WERI-Rb-1 (cell line): ENCODE measurements at regions not wholly inside any gene's neighbourhood (a gene's known extent, or its start where the extent isn't known, plus 50 kb on each side); places are given as distances from the start of the nearest gene placed in this dataset.

Experiments
- DNase-seq: peaks from one replicate; pipeline ENCODE4 v3.0.0-alpha.2; 2020
- H3K27ac ChIP-seq: fragments of 250-450 bp; sonication (Bioruptor Pico); 2 replicates; pipeline ENCODE4 v1.5.1; 2020; ENCODE audit warnings: mild to moderate bottlenecking, moderate library complexity
- H3K27me3 ChIP-seq: fragments of 250-450 bp; sonication (Bioruptor Pico); 2 replicates; pipeline ENCODE4 v1.5.1; 2021; ENCODE audit warnings: mild to moderate bottlenecking, low read depth, moderate library complexity; ENCODE audit not compliant: insufficient read depth, severe bottlenecking
- H3K36me3 ChIP-seq: fragments of 250-450 bp; sonication (Bioruptor Pico); 2 replicates; pipeline ENCODE4 v1.5.1; 2020; ENCODE audit warnings: mild to moderate bottlenecking, moderate library complexity
- H3K4me3 ChIP-seq: 2 replicates; pipeline ENCODE4 v1.5.1; 2011; ENCODE audit warnings: low read depth, mild to moderate bottlenecking, control low read depth, low read length
- H3K9me3 ChIP-seq: fragments of 250-450 bp; sonication (Bioruptor Pico); 2 replicates; pipeline ENCODE4 v1.5.1; 2021; ENCODE audit warnings: mild to moderate bottlenecking, moderate library complexity; ENCODE audit not compliant: severe bottlenecking
- CTCF ChIP-seq: IDR thresholded peaks from 2 replicates; pipeline ENCODE4 v1.5.1; 2011; ENCODE audit warnings: low read depth, mild to moderate bottlenecking, control low read depth, inconsistent platforms, low read length

GRCh38 chr6:9937031-9937763 is 477.7 kb downstream of the TFAP2A start:
- Histone ChIP-seq H3K27ac (no peak overlapping the region), H3K36me3 (no peaks in the 10 kb centered on the region), H3K9me3 (no peaks in the 10 kb centered on the region), H3K27me3 (no peaks in the 10 kb centered on the region), H3K4me3 (no peak overlapping the region)
- no peak for TF ChIP-seq CTCF
- DNase-seq: no peak

GRCh38 chr6:9936551-9936950 is 478.3 kb downstream of the TFAP2A start:
- H3K4me3 ChIP-seq: no peak overlapping the region
- DNase-seq: no peak
- no peak overlapping the region for H3K27ac ChIP-seq
- no peaks in the 10 kb centered on the region for H3K9me3 ChIP-seq
- no peaks in the 10 kb centered on the region for H3K27me3 ChIP-seq
- no peak for TF ChIP-seq CTCF
- no peaks in the 10 kb centered on the region for H3K36me3 ChIP-seq

DNA sequence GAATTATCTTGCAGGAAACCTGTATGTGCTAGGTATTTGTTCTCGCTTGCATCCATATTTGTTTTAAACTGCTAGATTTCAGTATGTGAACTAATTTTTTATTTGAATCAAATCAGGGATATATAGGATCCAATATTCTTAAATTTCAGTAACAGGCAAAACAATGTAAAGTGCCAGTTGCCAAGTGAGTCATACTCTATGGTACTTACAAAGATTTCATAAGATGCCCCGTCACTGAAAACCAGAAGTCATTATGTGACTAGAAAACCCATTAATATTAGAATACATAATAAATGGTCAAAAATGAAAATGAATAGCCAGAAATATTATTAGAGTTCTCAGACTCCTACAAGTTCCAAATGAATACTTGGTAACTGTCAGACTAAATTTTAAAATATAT is 481.2 kb downstream of the TFAP2A start:
- Histone ChIP-seq H3K9me3 (no peaks in the 10 kb centered on the region), H3K4me3 (no peak overlapping the region), H3K36me3 (no peaks in the 10 kb centered on the region), H3K27me3 (no peaks in the 10 kb centered on the region), H3K27ac (no peak overlapping the region)
- TF ChIP-seq CTCF: no peak
- DNase-seq: no peak

DNA sequence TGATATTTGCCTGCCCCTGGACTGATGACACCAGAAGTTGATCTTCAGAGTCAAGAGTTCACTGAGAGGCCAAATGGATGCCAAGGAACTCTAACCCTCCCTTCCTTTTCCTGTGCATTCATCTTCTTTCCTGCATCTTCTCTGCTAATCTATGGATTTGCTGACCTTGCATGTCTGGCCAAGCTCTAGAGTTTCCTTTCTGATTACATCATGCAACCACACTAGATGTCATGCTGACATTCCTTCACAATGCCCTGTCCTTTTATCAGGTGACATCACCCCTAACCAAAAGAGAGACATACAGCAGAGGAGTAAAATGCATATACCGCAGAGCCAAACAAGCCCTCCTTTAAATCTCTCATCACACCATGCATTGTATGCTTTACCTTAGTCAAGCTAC is 487.6 kb downstream of the TFAP2A start:
- DNase-seq: no peak
- Histone ChIP-seq H3K4me3 (no peak overlapping the region), H3K9me3 (no peaks in the 10 kb centered on the region), H3K36me3 (no peaks in the 10 kb centered on the region), H3K27me3 (no peaks in the 10 kb centered on the region), H3K27ac (no peak overlapping the region)
- no peak for TF ChIP-seq CTCF

- DNase-seq: no peak
- 0 out of 2 replicates have a peak, but pooled peaks have one; percentile 5 for TF ChIP-seq CTCF
- H3K27me3 ChIP-seq: no peaks in the 10 kb centered on the region
- H3K27ac ChIP-seq: no peak overlapping the region
- no peak overlapping the region for H3K4me3 ChIP-seq
- H3K36me3 ChIP-seq: no peaks in the 10 kb centered on the region
- H3K9me3 ChIP-seq: no peaks in the 10 kb centered on the region
Observed at GRCh38 chr6:9924971-9925370, 489.9 kb downstream of the TFAP2A start.

- Histone ChIP-seq H3K27me3 (no peaks in the 10 kb centered on the region), H3K4me3 (no peak overlapping the region), H3K27ac (no peak overlapping the region), H3K9me3 (no peaks in the 10 kb centered on the region), H3K36me3 (no peaks in the 10 kb centered on the region)
- no peak for TF ChIP-seq CTCF
- no peak for DNase-seq
Observed at GRCh38 chr6:9921366-9921765, 493.5 kb downstream of the TFAP2A start.
